ENCODE measurements at regions not wholly inside any gene's neighbourhood (a gene's known extent, or its start where the extent isn't known, plus 50 kb on each side); places are given as distances from the start of the nearest gene placed in this dataset.

- TF ChIP-seq, protein P1, sequence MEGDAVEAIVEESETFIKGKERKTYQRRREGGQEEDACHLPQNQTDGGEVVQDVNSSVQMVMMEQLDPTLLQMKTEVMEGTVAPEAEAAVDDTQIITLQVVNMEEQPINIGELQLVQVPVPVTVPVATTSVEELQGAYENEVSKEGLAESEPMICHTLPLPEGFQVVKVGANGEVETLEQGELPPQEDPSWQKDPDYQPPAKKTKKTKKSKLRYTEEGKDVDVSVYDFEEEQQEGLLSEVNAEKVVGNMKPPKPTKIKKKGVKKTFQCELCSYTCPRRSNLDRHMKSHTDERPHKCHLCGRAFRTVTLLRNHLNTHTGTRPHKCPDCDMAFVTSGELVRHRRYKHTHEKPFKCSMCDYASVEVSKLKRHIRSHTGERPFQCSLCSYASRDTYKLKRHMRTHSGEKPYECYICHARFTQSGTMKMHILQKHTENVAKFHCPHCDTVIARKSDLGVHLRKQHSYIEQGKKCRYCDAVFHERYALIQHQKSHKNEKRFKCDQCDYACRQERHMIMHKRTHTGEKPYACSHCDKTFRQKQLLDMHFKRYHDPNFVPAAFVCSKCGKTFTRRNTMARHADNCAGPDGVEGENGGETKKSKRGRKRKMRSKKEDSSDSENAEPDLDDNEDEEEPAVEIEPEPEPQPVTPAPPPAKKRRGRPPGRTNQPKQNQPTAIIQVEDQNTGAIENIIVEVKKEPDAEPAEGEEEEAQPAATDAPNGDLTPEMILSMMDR (IDR thresholded peaks at IDR 0.05): no peak
- no peak for TF ChIP-seq POLR2A (IDR thresholded peaks at IDR 0.05)
- no peak for TF ChIP-seq EP300 (IDR thresholded peaks at IDR 0.05)
Observed at GRCh38 chr10:55734112-55734511, 626.9 kb downstream of the ZWINT start.

All from tibial nerve (tissue), 4 donors.